ENCODE measurements at regions not wholly inside any gene's neighbourhood (a gene's known extent, or its start where the extent isn't known, plus 50 kb on each side); places are given as distances from the start of the nearest gene placed in this dataset.

DNA sequence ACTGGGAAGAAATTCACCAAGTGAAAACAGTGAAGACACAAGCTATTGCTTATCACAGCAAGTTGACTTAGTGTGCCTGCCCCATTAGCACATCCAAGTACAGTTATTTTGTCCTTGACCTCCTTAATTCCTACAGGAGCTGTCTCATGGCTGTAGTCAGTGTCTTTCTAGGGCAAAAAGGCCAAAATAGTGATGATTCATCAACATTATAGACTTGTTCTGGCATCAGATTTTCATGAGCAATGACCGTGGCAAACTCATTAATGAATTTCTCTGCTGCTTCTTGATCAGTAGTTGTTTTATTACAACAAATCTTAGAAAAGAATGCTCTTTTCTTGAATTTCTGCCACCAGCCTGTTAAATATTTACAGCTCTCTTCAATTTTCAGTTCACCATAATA is 1169.3 kb upstream of the DDX18 start:
- FAIRE-seq, result no peak
- no peak for DNase-seq (ENCODE audit: insufficient read length, low spot score)
- TF ChIP-seq POLR2A (IDR thresholded peaks at IDR 0.05; ENCODE audit: low read depth, low read length), result no peak

DNA sequence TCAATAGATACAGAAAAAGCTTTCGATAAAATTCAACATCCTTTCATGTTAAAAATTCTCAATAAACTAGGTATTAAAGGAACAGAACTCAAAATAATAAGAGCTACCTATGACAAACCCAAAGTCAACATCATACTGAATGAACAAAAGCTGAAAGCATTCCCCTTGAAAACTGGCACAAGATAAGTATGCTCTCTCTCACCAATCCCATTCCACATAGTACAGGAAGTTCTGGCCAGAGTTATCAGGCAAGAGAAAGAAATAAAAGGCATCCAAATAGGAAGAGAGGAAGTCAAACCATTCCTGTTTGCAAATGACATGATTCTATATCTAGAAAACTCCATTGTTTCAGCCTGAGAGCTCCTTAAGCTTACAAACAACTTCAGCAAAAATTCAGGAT is 1145.8 kb upstream of the DDX18 start:
- FAIRE-seq (no peak), DNase-seq (ENCODE audit: insufficient read length, low spot score) (no peak)
- TF ChIP-seq POLR2A (IDR thresholded peaks at IDR 0.05; ENCODE audit: low read depth, low read length), result no peak

DNA sequence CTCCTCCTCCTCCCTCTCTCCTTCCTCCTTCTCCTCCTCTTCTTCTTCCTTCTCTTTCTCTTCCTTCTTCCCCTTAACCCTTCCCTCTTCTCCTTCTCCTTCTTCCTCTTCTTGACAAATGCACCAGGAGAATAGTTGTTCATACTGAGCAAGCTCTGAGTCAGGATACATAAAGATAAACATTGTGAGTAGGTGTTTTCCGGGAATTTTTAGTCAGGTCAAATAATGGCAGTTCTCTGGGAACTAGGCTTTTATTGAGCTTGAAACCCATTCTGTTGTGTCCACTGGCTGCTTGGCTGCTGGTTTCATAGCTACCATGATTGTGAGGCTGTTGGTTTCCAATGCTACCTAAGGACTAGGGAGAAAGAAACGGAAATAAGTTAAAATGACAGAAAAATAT is 1144.7 kb upstream of the DDX18 start:
- FAIRE-seq (no peak), DNase-seq (ENCODE audit: insufficient read length, low spot score) (no peak)
- TF ChIP-seq POLR2A (IDR thresholded peaks at IDR 0.05; ENCODE audit: low read depth, low read length), result no peak

DNA sequence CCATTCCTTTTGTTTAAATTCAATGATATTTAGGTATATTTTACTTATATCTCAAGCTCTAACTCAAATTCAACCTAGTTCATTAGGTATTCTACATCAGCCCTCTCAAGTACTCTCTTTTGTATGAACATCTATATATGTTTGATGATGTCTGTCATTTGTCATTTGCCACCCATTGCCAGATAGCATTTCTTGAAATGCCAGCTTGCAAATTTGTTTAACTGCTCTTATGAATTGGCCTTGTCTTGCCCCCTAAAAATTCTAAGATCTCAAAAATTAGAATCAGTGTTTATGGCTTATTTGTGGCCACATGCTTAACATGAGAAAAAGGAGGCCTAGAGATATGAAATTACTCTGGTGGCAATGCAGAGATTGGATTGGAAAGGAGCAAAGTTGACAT is 1140.3 kb upstream of the DDX18 start:
- DNase-seq (ENCODE audit: insufficient read length, low spot score) (no peak), FAIRE-seq (no peak)
- TF ChIP-seq POLR2A (IDR thresholded peaks at IDR 0.05; ENCODE audit: low read depth, low read length), result no peak

DNA sequence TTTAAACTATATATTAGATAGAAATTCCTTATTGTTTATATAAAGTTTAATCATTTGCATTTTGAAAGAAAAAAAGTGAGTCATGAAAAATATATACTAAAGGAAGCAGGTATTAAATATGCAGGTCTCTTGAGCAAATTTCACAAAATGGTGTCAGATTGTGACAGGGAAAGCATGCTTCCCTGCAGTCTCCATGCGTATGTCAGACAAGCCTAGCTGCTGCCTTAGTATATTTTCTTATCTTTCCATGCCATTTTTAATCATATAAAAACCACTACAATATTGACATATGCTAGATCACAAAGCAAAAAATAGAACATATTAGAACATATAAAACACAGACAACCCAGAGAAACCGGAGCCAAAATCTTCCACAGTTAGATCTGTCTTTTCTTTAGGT is 1137.7 kb upstream of the DDX18 start:
- no peak for TF ChIP-seq POLR2A (IDR thresholded peaks at IDR 0.05; ENCODE audit: low read depth, low read length)

DNA sequence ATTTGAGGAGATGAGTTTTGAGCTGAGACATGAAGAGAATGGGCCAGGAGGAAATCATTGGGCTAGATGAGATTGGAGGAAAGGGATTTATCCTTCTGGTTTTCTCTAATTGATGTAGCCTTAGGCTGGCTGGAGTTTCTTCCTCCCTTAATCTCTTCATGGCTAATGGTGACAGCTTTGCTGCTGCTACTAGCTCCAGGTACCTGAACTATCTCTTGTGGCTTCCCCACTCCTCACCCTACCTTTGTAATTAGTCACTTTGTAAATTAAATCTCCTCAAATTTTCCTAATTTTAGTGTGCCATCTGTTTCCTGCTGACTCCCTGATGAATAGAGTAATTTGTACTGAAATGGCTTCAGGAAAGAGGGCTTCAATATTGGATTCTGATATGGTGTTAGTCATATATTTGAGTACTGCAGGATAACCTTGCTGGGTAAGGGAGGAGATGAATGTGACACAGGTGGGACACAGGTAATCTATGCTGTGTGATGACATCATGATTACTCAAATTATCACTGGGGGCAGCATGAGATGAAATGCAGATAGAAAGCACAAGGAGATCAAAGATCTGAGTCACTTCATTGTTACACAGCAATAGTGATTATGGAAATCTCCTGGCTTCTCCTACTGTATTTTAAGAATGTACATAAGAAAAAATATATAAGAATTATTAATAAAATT is 1134.1 kb upstream of the DDX18 start:
- DNase-seq (ENCODE audit: insufficient read length, low spot score) (no peak), FAIRE-seq (no peak)
- TF ChIP-seq POLR2A (IDR thresholded peaks at IDR 0.05; ENCODE audit: low read depth, low read length), result no peak

More for the DNA sequence above, 1137.7 kb upstream of the DDX18 start:
- FAIRE-seq, result no peak
- DNase-seq (ENCODE audit: insufficient read length, low spot score), result no peak

DNA sequence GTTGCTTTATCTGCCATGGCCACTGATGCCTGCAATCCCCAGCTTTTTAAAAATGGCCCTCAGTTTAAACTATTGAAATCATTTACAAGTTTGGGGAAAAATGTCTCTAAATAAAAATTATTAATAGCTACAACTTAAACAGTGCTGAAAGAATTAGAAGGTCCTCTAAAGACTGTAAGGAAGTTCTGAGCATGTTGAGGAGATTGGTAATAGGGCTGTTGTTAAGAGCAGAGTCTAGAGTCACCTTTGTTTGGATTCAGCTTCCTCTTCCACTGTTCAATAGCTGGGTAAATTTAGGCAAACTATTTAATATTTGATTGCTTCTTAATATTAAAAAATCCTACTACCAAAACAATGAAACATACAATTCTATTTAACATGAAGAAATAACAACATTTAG is 1127.1 kb upstream of the DDX18 start:
- no peak for TF ChIP-seq POLR2A (IDR thresholded peaks at IDR 0.05; ENCODE audit: low read depth, low read length)
- DNase-seq (ENCODE audit: insufficient read length, low spot score) (no peak), FAIRE-seq (no peak)

DNA sequence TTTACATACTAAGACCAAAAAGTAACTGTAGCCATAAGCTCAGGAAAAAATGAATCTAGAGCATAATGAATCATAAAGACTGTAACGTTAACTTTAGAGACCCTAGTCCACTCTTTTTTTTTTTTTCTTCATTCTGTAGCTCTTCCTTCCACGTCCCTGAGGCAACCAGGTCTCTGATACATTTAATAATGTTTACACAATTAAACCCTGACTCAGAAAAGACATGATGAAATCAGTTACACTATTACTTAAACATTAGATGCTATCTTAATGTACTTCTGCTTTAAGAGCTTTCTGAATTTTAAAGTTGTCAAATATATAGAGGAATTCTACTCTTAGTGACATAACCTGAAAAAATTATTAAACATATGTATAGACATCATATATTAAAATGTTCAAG is 1121.5 kb upstream of the DDX18 start:
- TF ChIP-seq POLR2A (IDR thresholded peaks at IDR 0.05; ENCODE audit: low read depth, low read length), result no peak
- FAIRE-seq, result no peak
- DNase-seq (ENCODE audit: insufficient read length, low spot score), result no peak

DNA sequence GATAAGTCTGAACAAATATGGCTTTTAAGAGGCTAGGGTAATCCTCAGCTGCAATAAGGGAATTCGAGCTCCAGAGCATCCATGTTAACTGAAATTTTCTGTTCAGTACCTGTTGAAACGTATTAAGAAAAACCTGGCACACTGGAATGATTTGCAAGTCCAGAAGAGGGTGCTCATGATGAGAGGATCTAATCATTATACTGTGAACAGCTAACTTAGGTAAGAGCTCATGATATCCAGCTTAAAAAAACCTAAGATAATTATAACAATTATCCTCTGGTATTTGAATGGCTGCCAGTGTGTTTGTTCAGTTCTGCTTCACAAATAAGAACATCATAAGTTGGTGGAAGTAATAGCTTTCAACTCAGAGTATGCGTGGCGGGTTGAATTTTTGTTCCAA is 1118.3 kb upstream of the DDX18 start:
- no peak for FAIRE-seq
- no peak for DNase-seq (ENCODE audit: insufficient read length, low spot score)

DNA sequence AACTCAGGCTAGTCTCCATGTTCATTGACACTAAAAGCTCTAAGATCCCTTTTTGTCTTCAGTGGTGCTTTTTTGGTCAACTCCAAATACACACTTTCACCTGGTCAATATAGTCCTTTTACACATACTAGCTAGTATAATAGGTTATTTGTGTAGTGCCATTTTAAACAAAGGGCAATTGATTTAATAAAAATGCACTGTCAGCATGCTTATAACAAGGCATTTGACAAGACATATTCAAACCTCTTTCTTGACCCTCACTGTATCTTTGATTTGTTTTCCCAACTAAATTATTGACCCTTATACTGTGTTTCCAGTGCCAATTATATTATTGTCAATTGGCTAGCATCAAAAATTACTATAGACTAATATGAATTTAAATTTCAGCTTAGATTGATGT is 1117.6 kb upstream of the DDX18 start:
- no peak for DNase-seq (ENCODE audit: insufficient read length, low spot score)
- FAIRE-seq, result no peak
- no peak for TF ChIP-seq POLR2A (IDR thresholded peaks at IDR 0.05; ENCODE audit: low read depth, low read length)

More for the DNA sequence above, 1118.3 kb upstream of the DDX18 start:
- no peak for TF ChIP-seq POLR2A (IDR thresholded peaks at IDR 0.05; ENCODE audit: low read depth, low read length)

DNA sequence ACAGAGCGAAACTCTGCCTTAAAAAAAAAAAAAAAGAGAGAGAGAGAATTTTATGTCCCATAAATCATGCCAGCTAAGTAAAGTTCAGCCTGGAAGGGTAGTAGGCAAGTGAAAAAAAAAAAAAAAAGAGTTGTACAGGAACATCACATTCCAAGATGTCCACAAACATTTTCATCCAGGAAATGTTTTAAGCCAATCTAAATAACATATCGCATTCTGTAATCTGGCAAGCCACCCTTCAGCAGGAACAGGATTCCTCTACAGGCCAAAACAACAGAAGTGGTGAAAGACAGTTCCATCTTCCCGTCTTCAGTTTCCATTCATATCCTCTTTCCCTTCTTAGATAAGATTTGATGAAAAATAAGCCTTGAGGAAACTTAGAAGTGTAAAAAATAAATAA is 1108.1 kb upstream of the DDX18 start:
- FAIRE-seq, result no peak
- TF ChIP-seq POLR2A (IDR thresholded peaks at IDR 0.05; ENCODE audit: low read depth, low read length), result no peak
- no peak for DNase-seq (ENCODE audit: insufficient read length, low spot score)

DNA sequence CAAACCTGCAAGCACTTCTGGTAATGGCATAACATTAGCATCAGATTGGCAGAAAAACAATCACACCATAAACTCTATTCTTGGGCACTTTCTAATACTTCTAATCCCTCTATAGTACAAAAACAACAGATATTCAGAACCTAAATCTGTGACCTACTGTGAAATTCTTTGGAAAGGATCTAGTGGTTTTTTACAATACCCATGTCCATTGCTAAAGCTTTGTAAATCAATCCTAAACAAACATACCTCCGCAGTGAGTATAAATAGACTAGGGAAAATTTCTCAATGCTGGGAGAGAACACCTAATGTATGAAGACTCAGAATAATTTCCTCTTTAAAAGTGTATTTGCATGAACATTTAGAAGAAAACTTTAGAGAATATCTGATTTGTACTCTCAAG is 1098.5 kb upstream of the DDX18 start:
- no peak for FAIRE-seq
- no peak for DNase-seq (ENCODE audit: insufficient read length, low spot score)
- no peak for TF ChIP-seq POLR2A (IDR thresholded peaks at IDR 0.05; ENCODE audit: low read depth, low read length)

DNA sequence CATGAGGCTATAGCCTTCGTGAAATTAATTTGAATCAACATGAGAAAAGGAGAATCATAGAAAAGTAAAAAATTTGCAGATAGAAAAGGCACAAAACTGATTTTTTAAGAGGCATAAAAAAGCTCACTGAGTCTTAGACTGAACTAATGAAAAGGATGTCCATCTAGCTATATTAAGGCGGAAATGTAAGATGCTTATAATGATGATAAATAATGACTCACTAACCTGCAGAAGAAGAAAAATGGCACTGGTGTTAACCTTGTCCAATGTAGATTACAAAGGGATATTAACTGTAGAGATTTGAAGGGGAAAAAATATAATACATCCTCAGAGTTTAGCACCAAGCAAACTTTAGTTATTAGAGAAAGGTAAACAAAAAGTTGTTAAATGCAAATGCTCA is 1098.0 kb upstream of the DDX18 start:
- no peak for TF ChIP-seq POLR2A (IDR thresholded peaks at IDR 0.05; ENCODE audit: low read depth, low read length)
- no peak for FAIRE-seq
- no peak for DNase-seq (ENCODE audit: insufficient read length, low spot score)

DNA sequence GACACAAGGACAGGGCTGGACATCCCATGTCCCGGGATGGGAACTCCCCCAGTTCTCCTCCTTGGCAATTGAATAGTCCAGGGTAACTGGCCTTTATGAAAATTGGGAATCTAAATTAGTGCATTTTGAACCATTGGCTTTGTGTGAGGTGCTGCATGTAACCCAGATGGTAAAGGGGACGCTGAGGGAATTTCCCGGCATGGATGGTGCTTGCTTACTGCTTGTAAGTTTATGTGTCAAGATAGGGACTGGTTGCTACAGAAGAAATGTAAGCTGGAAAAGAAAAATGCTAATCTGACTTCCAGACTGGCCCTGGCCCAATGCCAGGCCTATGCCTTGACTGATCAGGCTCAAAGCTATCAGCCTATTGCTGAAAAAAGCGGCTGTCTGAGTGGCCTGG is 1096.7 kb upstream of the DDX18 start:
- DNase-seq (ENCODE audit: insufficient read length, low spot score) (no peak), FAIRE-seq (no peak)
- TF ChIP-seq POLR2A (IDR thresholded peaks at IDR 0.05; ENCODE audit: low read depth, low read length), result no peak

DNA sequence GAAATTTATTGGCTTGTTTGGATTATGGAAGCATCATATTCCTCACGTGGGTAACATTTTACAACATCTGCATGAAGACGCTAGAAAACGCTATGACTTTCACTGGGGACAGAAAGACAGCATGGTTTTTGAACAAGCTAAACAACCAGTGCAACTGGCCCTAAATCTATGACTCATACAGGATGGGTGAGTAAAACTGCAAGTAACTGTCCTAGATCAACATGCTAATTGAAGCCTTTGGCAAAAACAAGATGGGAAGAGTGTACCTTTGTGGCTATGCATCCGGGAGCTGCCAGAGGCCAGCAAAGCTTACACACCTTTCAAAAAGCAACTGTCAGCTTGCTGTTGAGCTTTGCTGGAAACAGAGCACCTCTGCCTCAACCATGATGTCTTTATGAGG is 1096.0 kb upstream of the DDX18 start:
- TF ChIP-seq POLR2A (IDR thresholded peaks at IDR 0.05; ENCODE audit: low read depth, low read length), result no peak
- DNase-seq (ENCODE audit: insufficient read length, low spot score), result no peak
- no peak for FAIRE-seq

DNA sequence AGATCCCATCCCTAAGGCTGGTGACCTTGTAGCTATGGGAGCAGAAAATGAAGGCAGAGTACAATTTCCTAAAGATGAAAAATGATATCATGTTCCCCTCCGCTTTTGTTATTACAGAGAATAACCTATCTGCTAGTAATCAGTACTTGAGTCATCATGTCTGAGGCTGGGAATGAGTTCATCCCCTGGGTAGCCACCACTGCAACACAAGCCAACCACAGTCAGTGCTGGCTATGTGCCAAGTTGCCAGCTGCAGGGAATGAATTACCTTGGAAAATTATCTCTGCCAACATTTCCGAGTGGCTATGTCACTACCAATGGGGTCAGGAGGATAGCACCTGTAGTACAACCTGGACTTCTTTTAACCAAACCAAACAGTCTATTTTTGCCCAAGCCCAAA is 1094.7 kb upstream of the DDX18 start:
- FAIRE-seq (no peak), DNase-seq (ENCODE audit: insufficient read length, low spot score) (no peak)
- TF ChIP-seq POLR2A (IDR thresholded peaks at IDR 0.05; ENCODE audit: low read depth, low read length), result no peak

Measured in H54 (cell line).